H9 (cell line): ENCODE measurements at regions not wholly inside any gene's neighbourhood (a gene's known extent, or its start where the extent isn't known, plus 50 kb on each side); places are given as distances from the start of the nearest gene placed in this dataset.

Experiments used
- DNase-seq: peaks from one replicate; pipeline ENCODE4 v3.0.0-alpha.2; 2017
- H2AFZ ChIP-seq: one replicate; pipeline ENCODE4 v1.6.1; 2013; ENCODE audit warnings: mild to moderate bottlenecking, low read length, control low read depth, moderate library complexity
- H2AK5ac ChIP-seq: 2 replicates; pipeline ENCODE4 v1.6.1; 2013; ENCODE audit warnings: low read length, control low read depth, mixed read lengths; ENCODE audit not compliant: insufficient read length
- H2BK120ac ChIP-seq: one replicate; pipeline ENCODE4 v1.6.1; 2013; ENCODE audit warnings: low read depth, mild to moderate bottlenecking, low read length, control low read depth, inconsistent platforms; ENCODE audit not compliant: poor library complexity, severe bottlenecking
- H2BK12ac ChIP-seq: 2 replicates; pipeline ENCODE4 v1.6.1; 2013; ENCODE audit warnings: low read length, control low read depth, mixed read lengths, low read depth; ENCODE audit not compliant: insufficient read length
- H2BK15ac ChIP-seq: 2 replicates; pipeline ENCODE4 v1.6.1; 2013; ENCODE audit warnings: low read depth, low read length, control low read depth
- H2BK20ac ChIP-seq: one replicate; pipeline ENCODE4 v1.6.1; 2013; ENCODE audit warnings: low read depth, mild to moderate bottlenecking, low read length, control low read depth, inconsistent platforms; ENCODE audit not compliant: poor library complexity, severe bottlenecking
- H2BK5ac ChIP-seq: 2 replicates; pipeline ENCODE4 v1.6.1; 2013; ENCODE audit warnings: low read length, control low read depth, mixed read lengths; ENCODE audit not compliant: insufficient read length
- H3K14ac ChIP-seq: 2 replicates; pipeline ENCODE4 v1.6.1; 2013; ENCODE audit warnings: low read length, control low read depth; ENCODE audit not compliant: insufficient read depth
- H3K18ac ChIP-seq: 2 replicates; pipeline ENCODE4 v1.6.1; 2013; ENCODE audit warnings: low read depth, mild to moderate bottlenecking, mixed read lengths, low read length, control low read depth; ENCODE audit not compliant: insufficient read length
- H3K23ac ChIP-seq: 2 replicates; pipeline ENCODE4 v1.6.1; 2013; ENCODE audit warnings: low read length, control low read depth, mixed read lengths, low read depth; ENCODE audit not compliant: insufficient read length
- H3K23me2 ChIP-seq: 2 replicates; pipeline ENCODE4 v1.6.1; 2013; ENCODE audit warnings: low read depth, mild to moderate bottlenecking, mixed read lengths, low read length, control low read depth; ENCODE audit not compliant: insufficient read length, poor library complexity, severe bottlenecking
- H3K27ac ChIP-seq: 2 replicates; pipeline ENCODE4 v1.5.1; 2013; ENCODE audit warnings: low read length, control low read depth, mixed read lengths, low read depth; ENCODE audit not compliant: insufficient read length
- H3K27me3 ChIP-seq: 2 replicates; pipeline ENCODE4 v1.6.1; 2013; ENCODE audit warnings: low read length, control low read depth, inconsistent platforms; ENCODE audit not compliant: insufficient read depth
- H3K4ac ChIP-seq: 2 replicates; pipeline ENCODE4 v1.6.1; 2013; ENCODE audit warnings: low read depth, mild to moderate bottlenecking, control low read depth, inconsistent platforms, low read length, moderate library complexity
- H3K4me1 ChIP-seq: 2 replicates; pipeline ENCODE4 v1.6.1; 2013; ENCODE audit warnings: low read length, control low read depth, inconsistent platforms; ENCODE audit not compliant: insufficient read depth
- H3K4me2 ChIP-seq: 2 replicates; pipeline ENCODE4 v1.6.1; 2013; ENCODE audit warnings: low read length, control low read depth, mixed read lengths; ENCODE audit not compliant: insufficient read length, insufficient read depth
- H3K56ac ChIP-seq: 2 replicates; pipeline ENCODE4 v1.6.1; 2013; ENCODE audit warnings: low read depth, mild to moderate bottlenecking, mixed read lengths, low read length, control low read depth; ENCODE audit not compliant: insufficient read length
- H3K79me1 ChIP-seq: 2 replicates; pipeline ENCODE4 v1.6.1; 2013; ENCODE audit warnings: low read depth, mild to moderate bottlenecking, moderate library complexity, low read length, control low read depth, inconsistent platforms; ENCODE audit not compliant: insufficient read depth, poor library complexity, severe bottlenecking
- H3K79me2 ChIP-seq: 2 replicates; pipeline ENCODE4 v1.6.1; 2013; ENCODE audit warnings: low read length, control low read depth, inconsistent platforms; ENCODE audit not compliant: insufficient read depth
- H3K9ac ChIP-seq: 2 replicates; pipeline ENCODE4 v1.6.1; 2013; ENCODE audit warnings: low read length, control low read depth, mixed read lengths; ENCODE audit not compliant: insufficient read length; ENCODE audit errors: extremely low read depth
- H3K9me3 ChIP-seq: one replicate; pipeline ENCODE4 v1.6.1; 2013; ENCODE audit warnings: low read depth, low read length, inconsistent platforms; ENCODE audit not compliant: control insufficient read depth
- H3T11ph ChIP-seq: one replicate; pipeline ENCODE4 v1.6.1; 2013; ENCODE audit warnings: mild to moderate bottlenecking, low read length, control low read depth, inconsistent platforms
- H4K20me1 ChIP-seq: one replicate; pipeline ENCODE4 v1.6.1; 2013; ENCODE audit not compliant: control insufficient read depth, insufficient read length, insufficient read depth
- H4K5ac ChIP-seq: 2 replicates; pipeline ENCODE4 v1.6.1; 2013; ENCODE audit warnings: low read depth, mild to moderate bottlenecking, mixed read lengths, low read length, control low read depth; ENCODE audit not compliant: insufficient read length
- H4K8ac ChIP-seq: replicated peaks from 2 replicates; pipeline ENCODE4 v1.6.1; 2013; ENCODE audit warnings: low read length, control low read depth, mixed read lengths, low read depth; ENCODE audit not compliant: insufficient read length
- H4K91ac ChIP-seq: 2 replicates; pipeline ENCODE4 v1.6.1; 2013; ENCODE audit warnings: low read depth, mild to moderate bottlenecking, moderate library complexity, mixed read lengths, low read length, control low read depth; ENCODE audit not compliant: insufficient read length
- H3K27ac Mint-ChIP-seq, 3 experiments: 2 replicates in 2 of 3; 3 replicates in 1 of 3; pipeline ENCODE4 v1.8.0; 2020 to 2021; ENCODE audit warnings: mixed read lengths in 3 of 3, mild to moderate bottlenecking in 1 of 3, moderate library complexity in 1 of 3
- H3K27me3 Mint-ChIP-seq: 2 replicates; pipeline ENCODE4 v1.8.0; 2021; ENCODE audit warnings: low read depth, mild to moderate bottlenecking, moderate library complexity, mixed read lengths
- H3K36me3 Mint-ChIP-seq, 3 experiments: 2 replicates in 2 of 3; 3 replicates in 1 of 3; pipeline ENCODE4 v1.8.0; 2020 to 2021; ENCODE audit warnings: low read depth in 3 of 3, mixed read lengths in 3 of 3; ENCODE audit not compliant: insufficient read depth in 1 of 3
- H3K4me1 Mint-ChIP-seq, 2 experiments: 2 replicates each; pipeline ENCODE4 v1.8.0; 2020; ENCODE audit warnings: mixed read lengths in 2 of 2
- H3K4me3 Mint-ChIP-seq, 2 experiments: 2 replicates in 1 of 2; 3 replicates in 1 of 2; pipeline ENCODE4 v1.8.0; 2020 to 2021; ENCODE audit warnings: mild to moderate bottlenecking in 2 of 2, mixed read lengths in 2 of 2, moderate library complexity in 1 of 2
- H3K9me3 Mint-ChIP-seq, 2 experiments: 2 replicates in 1 of 2; 3 replicates in 1 of 2; pipeline ENCODE4 v1.8.0; 2020; ENCODE audit warnings: mild to moderate bottlenecking in 2 of 2, mixed read lengths in 2 of 2, moderate library complexity in 1 of 2
- WGBS: extraction: QIAGEN DNeasy Blood & Tissue Kit; methylation state at CpG from one replicate; pipeline ENCODE4 v1.1.7; 2013; ENCODE audit warnings: missing lambda C conversion rate, low lambda C conversion rate, mixed read lengths; ENCODE audit not compliant: insufficient read length; ENCODE audit errors: extremely low coverage; 5-methylcytosine and 5-hydroxymethylcytosine counted together
- TF ChIP-seq, protein P1 (sequence below): fragments of 200-600 bp; sonication (generic); conservative IDR thresholded peaks from 3 replicates; pipeline ENCODE4 v1.8.0; 2021; ENCODE audit warnings: antibody characterized with exemption, mild to moderate bottlenecking

GRCh38 chr6:3577517-3577916 is 120.7 kb upstream of the SLC22A23 start:
- Histone ChIP-seq H3K4ac (no peak overlapping the region), H4K20me1 (no peaks in the 10 kb centered on the region), H3K18ac (no peak overlapping the region), H3K4me2 (no peak overlapping the region), H3T11ph (no peak overlapping the region), H2AFZ (no peak overlapping the region), H3K79me1 (no peaks in the 10 kb centered on the region), H3K56ac (no peak overlapping the region), H4K8ac (no peak overlapping the region), H2BK12ac (no peak overlapping the region), H3K27me3 (no peaks in the 10 kb centered on the region), H2BK5ac (no peak overlapping the region), H3K79me2 (no peaks in the 10 kb centered on the region), H2BK15ac (no peak overlapping the region), H3K9ac (no peak overlapping the region), H3K9me3 (no peaks in the 10 kb centered on the region), H2AK5ac (no peak overlapping the region), H3K23ac (no peak overlapping the region), H3K27ac (no peak overlapping the region), H4K91ac (no peak overlapping the region), H4K5ac (no peak overlapping the region), H2BK120ac (no peak overlapping the region), H3K14ac (no peak overlapping the region), H2BK20ac (no peak overlapping the region), H3K4me1 (no peaks in the 10 kb centered on the region), H3K23me2 (no peaks in the 10 kb centered on the region)
- Mint-ChIP-seq H3K27ac (no peak overlapping the region), H3K36me3 (no peaks in the 10 kb centered on the region), H3K4me3 (no peak overlapping the region), H3K27me3 (no peaks in the 10 kb centered on the region; the same call in 1 of the 2 replicates), H3K4me1 (peaks cover 24 to 38% of the 10 kb centered on the region in 2 experiments), H3K9me3 (no peaks in the 10 kb centered on the region)
- WGBS, result no CpG with 5 or more reads among the region's 7 CpGs
- no peak for DNase-seq
- TF ChIP-seq, protein P1, sequence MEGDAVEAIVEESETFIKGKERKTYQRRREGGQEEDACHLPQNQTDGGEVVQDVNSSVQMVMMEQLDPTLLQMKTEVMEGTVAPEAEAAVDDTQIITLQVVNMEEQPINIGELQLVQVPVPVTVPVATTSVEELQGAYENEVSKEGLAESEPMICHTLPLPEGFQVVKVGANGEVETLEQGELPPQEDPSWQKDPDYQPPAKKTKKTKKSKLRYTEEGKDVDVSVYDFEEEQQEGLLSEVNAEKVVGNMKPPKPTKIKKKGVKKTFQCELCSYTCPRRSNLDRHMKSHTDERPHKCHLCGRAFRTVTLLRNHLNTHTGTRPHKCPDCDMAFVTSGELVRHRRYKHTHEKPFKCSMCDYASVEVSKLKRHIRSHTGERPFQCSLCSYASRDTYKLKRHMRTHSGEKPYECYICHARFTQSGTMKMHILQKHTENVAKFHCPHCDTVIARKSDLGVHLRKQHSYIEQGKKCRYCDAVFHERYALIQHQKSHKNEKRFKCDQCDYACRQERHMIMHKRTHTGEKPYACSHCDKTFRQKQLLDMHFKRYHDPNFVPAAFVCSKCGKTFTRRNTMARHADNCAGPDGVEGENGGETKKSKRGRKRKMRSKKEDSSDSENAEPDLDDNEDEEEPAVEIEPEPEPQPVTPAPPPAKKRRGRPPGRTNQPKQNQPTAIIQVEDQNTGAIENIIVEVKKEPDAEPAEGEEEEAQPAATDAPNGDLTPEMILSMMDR, result no peak
